MM.1S (cell line): ENCODE measurements at regions not wholly inside any gene's neighbourhood (a gene's known extent, or its start where the extent isn't known, plus 50 kb on each side); places are given as distances from the start of the nearest gene placed in this dataset.

ENCODE experiments used
- CTCF ChIP-seq: fragments of 300-600 bp; sonication (generic); IDR thresholded peaks from 2 replicates; pipeline ENCODE4 v1.5.1; 2016; ENCODE audit warnings: antibody characterized with exemption, low read length, mixed read lengths
- EZH2phosphoT487 ChIP-seq: fragments of 300-600 bp; sonication (generic); IDR thresholded peaks from 2 replicates; pipeline ENCODE4 v1.6.1; 2018; ENCODE audit warnings: antibody characterized with exemption, low read length

- TF ChIP-seq CTCF (no peak), EZH2phosphoT487 (no peak)
Measured at GRCh38 chr9:26459959-26460358, 432.6 kb downstream of the CAAP1 start.
